ENCODE measurements at regions not wholly inside any gene's neighbourhood (a gene's known extent, or its start where the extent isn't known, plus 50 kb on each side); places are given as distances from the start of the nearest gene placed in this dataset.

GRCh38 chr7:42673951-42674350 is 237.9 kb downstream of the C7orf25 start:
- DNase-seq, result no peak
- H3K9me3 Mint-ChIP-seq, result no peaks in the 10 kb centered on the region
- H3K4me1 Mint-ChIP-seq, result peaks cover 38% of the 10 kb centered on the region
- H3K4me3 Mint-ChIP-seq, result no peak overlapping the region
- no peak overlapping the region for H3K27ac Mint-ChIP-seq
- no peaks in the 10 kb centered on the region for H3K36me3 Mint-ChIP-seq (ENCODE audit: low read depth)
- H3K27me3 Mint-ChIP-seq (ENCODE audit: low read depth, poor library complexity), result no peaks in the 10 kb centered on the region
- TF ChIP-seq CTCF (IDR thresholded peaks at IDR 0.05), result no peak

DNA sequence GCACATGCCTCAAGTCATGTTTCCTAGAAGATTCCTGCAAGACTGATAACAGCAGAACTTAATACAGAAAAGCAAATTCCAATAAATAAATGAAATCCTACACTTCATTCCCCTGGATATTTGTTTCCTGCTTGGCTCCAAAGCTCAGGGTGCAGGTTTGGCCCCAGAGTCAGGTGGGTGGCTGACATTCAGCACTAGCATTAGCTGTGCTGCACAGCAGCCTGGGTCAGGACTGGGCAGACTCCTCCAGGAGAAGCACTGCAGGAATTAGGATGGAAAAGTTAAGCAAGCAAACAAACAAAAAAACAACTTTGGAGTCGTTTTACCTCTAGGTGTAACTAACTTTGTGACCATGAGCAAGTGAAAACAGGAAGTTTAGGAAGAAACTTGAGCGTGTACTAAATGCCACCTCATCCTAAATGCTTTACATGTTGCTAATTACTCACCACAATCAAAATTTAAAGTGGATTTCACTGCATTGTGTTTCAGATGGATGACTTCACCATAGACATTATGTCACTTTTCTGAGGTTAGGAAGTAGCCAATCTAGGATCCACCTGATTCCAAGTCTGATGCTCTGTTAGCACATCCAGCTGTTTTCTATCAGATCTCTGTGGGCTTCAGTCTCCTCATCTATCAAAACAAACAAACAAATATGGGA is 239.4 kb downstream of the C7orf25 start:
- H3K4me1 Mint-ChIP-seq, result peaks cover 27% of the 10 kb centered on the region
- no peak overlapping the region for H3K4me3 Mint-ChIP-seq
- TF ChIP-seq CTCF (IDR thresholded peaks at IDR 0.05), result no peak
- no peaks in the 10 kb centered on the region for H3K27me3 Mint-ChIP-seq (ENCODE audit: low read depth, poor library complexity)
- peaks cover 4% of the 10 kb centered on the region for H3K9me3 Mint-ChIP-seq
- peaks cover 4% of the 10 kb centered on the region for H3K36me3 Mint-ChIP-seq (ENCODE audit: low read depth)
- H3K27ac Mint-ChIP-seq, result no peak overlapping the region
- DNase-seq, result no peak

GRCh38 chr7:42671627-42672026 is 240.2 kb downstream of the C7orf25 start:
- DNase-seq, result no peak
- no peak for TF ChIP-seq CTCF (IDR thresholded peaks at IDR 0.05)

GRCh38 chr7:42666994-42667393 is 244.9 kb downstream of the C7orf25 start:
- Mint-ChIP-seq H3K4me3 (no peak overlapping the region), H3K4me1 (peaks cover 11% of the 10 kb centered on the region), H3K27ac (no peak overlapping the region), H3K36me3 (ENCODE audit: low read depth) (peaks cover 21% of the 10 kb centered on the region), H3K9me3 (peaks cover 53% of the 10 kb centered on the region), H3K27me3 (ENCODE audit: low read depth, poor library complexity) (no peaks in the 10 kb centered on the region)
- no peak for TF ChIP-seq CTCF (IDR thresholded peaks at IDR 0.05)
- no peak for DNase-seq

More at GRCh38 chr7:42671627-42672026, 240.2 kb downstream of the C7orf25 start:
- H3K36me3 Mint-ChIP-seq (ENCODE audit: low read depth), result peaks cover 12% of the 10 kb centered on the region
- peaks cover 24% of the 10 kb centered on the region for H3K4me1 Mint-ChIP-seq
- H3K27ac Mint-ChIP-seq, result no peak overlapping the region
- H3K9me3 Mint-ChIP-seq, result peaks cover 12% of the 10 kb centered on the region
- H3K27me3 Mint-ChIP-seq (ENCODE audit: low read depth, poor library complexity), result no peaks in the 10 kb centered on the region
- H3K4me3 Mint-ChIP-seq, result no peak overlapping the region

GRCh38 chr7:42662862-42663261 is 249.0 kb downstream of the C7orf25 start:
- no peak for TF ChIP-seq CTCF (IDR thresholded peaks at IDR 0.05)
- Mint-ChIP-seq H3K36me3 (ENCODE audit: low read depth) (peaks cover 21% of the 10 kb centered on the region), H3K4me1 (peaks cover 4% of the 10 kb centered on the region), H3K27me3 (ENCODE audit: low read depth, poor library complexity) (peaks cover 2% of the 10 kb centered on the region), H3K27ac (peak overlapping the region; percentile 10), H3K4me3 (no peak overlapping the region), H3K9me3 (peaks cover 61% of the 10 kb centered on the region)
- no peak for DNase-seq

DNA sequence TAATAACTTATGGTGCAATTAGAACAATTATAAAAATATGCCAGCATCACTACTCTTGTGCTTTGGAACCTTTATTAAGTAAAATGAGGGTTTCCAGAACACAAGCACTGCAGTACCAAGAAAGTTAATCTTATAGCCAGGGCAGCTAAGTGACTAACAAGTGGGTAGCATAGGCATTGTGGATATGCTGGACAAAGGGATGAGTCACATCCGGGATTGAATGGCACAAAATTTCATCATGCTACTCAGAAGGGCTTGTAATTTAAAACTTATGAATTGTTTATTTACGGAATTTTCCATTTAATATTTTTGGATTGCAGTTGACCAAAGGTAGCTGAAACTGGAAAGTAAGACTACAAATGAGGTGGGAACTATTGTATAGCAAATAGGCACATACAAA is 250.6 kb downstream of the C7orf25 start:
- H3K27ac Mint-ChIP-seq, result no peak overlapping the region
- H3K4me1 Mint-ChIP-seq, result peaks cover 4% of the 10 kb centered on the region
- H3K36me3 Mint-ChIP-seq (ENCODE audit: low read depth), result peaks cover 6% of the 10 kb centered on the region
- no peak for TF ChIP-seq CTCF (IDR thresholded peaks at IDR 0.05)
- H3K9me3 Mint-ChIP-seq, result peaks cover 49% of the 10 kb centered on the region
- no peak overlapping the region for H3K4me3 Mint-ChIP-seq
- DNase-seq, result no peak
- peaks cover 2% of the 10 kb centered on the region for H3K27me3 Mint-ChIP-seq (ENCODE audit: low read depth, poor library complexity)

Measured in nephron progenitor cell (in vitro differentiated cells).